GM21786 (cell line): ENCODE measurements at regions not wholly inside any gene's neighbourhood (a gene's known extent, or its start where the extent isn't known, plus 50 kb on each side); places are given as distances from the start of the nearest gene placed in this dataset.
"Not testable (repeated sequence)": the region's sequence is repeated elsewhere in the genome, so short reads cannot be mapped to it uniquely, and the experiment has no call there.

Source experiments
- ATAC-seq: cut with Tn5 transposase; IDR thresholded peaks from one replicate; pipeline ENCODE4 v1.9.1; 2021; ENCODE audit not compliant: unreplicated experiment

DNA sequence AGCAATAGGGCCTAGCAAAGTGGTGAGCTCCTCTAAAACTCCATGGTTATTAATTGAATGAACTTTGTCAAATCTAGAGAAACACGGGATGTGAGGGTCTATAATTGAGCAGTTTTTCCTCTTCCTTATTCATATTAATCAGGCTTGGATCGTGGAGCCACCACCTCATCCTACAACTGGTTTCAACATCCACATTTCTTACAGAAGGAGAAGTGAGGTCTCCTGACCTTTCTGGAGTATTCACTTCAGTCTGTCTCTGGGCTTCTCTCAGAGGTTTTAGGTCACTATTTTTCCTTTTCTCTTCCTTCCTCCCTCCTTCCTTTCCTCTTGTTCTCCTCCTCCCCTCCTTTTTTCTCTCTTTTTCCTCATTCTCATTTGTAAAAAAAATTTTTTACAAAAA is 177.3 kb upstream of the ACTBL2 start:
- ATAC-seq: no peak

DNA sequence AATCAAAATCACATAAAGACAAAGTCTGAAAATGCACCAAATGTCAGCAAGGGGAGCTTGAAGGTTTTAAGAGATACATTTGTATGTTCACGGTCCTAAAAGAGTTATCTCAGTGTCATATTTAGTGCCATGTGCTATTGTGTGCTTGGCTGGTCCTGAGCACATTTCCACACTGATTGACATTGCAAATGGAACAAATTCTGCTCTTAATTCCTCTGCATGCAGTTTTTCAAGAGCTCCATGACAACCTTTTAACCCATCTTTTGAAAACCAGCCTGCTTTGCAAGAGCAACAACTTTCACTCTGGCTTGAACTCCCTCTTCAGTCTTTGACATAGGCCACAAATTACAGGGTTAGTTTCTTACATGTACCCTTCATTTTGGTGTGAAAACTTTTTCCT is 175.4 kb upstream of the ACTBL2 start:
- no peak for ATAC-seq

DNA sequence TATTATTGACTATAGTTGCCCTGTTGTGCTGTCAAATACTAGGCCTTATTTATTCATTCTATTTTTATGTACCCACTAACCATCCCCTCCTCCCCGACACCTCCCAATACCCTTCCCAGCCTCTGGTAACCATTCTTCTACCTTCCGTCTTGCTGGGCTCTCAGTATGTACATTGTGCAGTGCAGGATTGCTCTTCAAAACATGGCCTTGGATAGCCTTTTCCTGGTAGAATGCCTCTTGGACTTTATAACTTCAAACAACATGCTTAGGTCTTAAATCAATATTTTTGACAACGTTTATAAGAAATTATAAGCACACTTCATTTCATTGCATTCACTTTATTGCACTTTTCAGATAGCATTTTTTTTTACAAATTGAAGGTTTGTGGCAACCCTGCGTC is 172.6 kb upstream of the ACTBL2 start:
- ATAC-seq: no peak

DNA sequence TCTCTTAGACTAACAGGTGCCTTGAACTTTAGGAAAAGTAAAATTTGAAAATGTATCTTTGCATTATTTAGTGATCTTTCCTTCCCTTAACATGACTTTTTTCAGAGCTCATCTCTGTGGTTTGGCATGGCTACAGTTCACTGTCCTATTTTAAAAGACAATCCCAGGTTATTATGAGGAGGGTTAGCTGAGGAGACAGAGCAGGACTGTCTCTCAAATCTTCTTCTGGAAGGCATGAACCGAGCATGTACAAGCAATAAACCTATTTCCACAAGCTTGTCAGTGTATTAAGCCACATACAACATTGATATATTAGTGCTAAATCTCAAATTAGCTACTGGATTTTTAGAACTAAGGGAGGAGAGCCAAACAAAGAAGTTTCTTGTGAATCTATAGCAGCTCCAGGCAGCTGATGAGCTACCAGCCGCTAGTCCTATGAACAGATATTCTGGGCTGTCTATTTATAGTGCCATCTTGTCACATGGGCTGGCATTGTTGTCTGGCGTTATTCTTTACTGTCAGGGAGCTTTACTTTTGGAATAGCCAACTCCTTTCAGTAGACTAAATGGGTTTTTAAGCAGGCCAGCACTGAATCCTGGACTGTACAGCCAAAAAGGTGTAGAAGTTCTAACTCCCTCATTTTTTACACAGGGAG is 171.2 kb upstream of the ACTBL2 start:
- no peak for ATAC-seq

DNA sequence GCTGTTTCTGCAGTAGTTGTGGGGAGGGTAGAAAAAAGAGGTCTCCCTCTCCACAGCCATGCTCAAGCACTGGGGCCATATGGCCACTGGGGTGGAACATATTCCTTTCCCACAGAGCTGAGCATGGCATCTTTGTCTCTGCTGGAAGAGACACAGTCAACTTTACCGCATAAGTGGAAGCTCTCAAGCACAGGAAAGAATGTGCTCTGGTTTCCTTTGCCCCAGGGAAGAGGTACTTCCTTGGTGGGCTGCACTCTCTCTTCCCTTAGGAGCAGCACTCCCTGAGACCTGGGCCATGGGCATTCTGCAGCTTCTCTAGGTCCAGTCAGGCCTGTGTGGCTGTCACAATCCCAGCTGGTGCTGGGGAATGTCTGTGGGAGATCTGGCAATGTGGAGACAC is 168.5 kb upstream of the ACTBL2 start:
- no peak for ATAC-seq

DNA sequence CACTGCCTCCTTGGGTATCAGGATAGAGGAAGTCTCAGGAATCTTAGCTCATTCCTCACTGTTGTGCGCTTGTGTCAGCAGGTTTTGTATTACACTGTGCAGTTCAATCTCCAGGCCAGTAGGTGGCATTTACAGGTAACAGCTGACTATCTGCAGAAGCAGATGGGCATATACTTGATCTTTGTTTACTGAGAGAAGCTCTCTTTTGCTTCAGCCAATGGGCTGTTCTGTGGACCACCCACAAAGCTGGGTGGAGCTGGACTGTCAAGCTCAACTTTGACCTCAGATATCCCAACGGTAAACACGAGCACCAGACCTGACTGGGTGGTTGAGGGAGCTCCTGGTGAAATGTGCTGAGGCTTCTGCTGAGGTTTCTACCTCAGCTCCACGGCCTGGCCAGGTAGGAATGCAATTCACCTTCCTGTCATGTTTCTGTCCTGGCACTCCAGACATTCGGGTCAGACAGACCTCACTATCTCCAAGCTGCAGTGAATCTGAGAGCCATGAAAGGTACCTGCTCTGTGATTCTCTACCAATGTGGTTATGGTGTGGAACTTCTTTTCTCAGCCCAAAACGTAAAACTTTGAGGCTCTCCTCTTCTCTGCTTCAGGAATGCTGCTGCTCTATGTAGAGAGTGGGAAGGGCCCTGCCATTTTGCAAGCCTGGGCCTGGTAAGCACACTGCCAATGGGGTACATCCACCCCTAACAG is 167.9 kb upstream of the ACTBL2 start:
- peak; percentile 91 for ATAC-seq

DNA sequence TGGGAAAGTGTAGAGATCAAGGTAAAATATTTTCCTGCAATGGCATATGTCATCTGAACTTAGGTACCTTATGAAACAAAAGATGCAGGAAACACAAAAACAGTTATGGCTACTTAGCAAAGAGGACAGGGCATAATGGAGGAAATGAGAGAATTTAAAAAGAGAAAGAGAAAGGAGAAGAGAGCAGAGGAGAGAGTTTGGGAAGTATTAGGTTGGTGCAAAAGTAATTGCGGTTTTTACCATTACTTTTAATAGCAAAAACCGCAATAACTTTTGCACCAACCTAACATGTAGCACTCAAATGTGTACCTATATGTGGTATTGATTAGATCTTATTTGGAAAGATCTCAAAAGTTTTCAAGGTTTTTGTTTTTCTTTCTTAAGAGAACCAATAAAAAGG is 160.1 kb upstream of the ACTBL2 start:
- ATAC-seq: no peak

DNA sequence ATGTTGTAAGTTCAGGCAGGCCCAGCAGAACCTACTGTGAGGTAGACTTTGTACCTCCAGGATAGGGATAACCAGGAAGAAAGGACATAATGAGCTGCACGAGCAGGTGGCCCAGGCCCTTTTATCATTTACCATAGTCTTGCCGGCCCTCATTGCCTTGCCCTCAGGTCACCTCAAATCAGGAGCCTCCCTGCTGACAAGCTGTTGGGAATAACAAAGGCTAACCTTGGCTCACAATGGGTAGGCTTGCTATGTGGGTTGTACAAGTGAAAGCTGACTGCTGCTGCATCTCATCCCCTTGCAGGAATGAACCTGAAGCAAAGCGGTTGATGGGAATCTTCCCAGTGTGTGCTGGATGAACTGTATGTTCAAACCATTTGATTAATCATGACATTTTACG is 159.5 kb upstream of the ACTBL2 start:
- ATAC-seq: no peak

DNA sequence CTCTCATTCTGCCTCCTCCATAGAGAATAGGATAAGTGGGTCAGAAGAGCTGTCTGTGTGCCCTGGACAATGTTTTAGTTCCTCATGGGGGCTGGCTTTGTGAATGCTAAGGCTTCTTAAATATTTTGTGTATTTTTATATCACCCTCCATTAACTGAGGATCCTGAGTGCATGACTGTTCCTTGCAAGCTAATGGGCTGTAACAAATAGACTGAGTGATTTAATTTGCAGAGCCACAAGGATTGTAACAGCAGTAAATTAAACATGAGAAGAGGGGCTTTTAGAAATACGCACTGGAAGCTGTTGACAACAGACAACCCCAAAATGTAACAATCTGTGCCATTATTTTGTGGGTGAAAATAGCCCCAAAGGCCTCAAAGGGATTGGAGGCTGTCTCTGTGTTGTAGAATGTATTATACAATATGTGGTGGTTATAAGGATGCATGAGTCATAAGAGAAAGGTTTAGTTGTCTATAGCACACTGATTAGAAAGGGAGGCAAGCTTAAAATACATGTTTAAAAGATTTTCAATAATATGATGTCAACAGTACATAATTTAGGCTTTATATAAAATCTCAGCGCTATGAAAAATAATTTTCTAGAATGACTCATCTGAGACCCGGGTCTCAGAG is 152.7 kb upstream of the ACTBL2 start:
- ATAC-seq: no peak

DNA sequence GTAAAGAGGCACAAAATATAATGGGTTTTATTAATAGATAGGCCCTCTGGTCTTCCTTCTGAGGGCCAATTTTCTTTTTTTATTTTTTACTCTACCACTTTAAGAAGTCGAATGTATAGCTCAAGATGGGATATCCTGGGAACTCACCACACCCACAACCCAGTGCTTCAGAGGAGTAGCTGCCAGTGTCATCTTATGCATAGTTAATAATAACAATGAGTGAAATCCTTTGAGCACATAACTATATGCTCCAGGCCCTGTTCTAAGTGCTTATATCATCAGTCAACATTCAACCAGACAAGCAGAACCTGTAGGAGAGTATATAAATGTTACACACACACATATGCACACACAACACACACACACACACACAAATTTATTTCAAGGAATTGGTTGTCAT is 150.3 kb upstream of the ACTBL2 start:
- no peak for ATAC-seq

DNA sequence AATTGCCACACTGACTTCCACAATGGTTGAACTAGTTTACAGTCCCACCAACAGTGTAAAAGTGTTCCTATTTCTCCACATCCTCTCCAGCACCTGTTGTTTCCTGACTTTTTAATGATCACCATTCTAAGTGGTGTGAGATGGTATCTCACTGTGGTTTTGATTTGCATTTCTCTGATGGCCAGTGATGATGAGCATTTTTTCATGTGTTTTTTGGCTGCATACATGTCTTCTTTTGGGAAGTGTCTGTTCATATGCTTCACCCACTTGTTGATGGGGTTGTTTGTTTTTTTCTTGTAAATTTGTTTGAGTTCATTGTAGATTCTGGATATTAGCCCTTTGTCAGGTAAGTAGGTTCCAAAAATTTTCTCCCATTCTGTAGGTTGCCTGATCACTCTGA is 148.5 kb upstream of the ACTBL2 start:
- not testable (repeated sequence) for ATAC-seq

DNA sequence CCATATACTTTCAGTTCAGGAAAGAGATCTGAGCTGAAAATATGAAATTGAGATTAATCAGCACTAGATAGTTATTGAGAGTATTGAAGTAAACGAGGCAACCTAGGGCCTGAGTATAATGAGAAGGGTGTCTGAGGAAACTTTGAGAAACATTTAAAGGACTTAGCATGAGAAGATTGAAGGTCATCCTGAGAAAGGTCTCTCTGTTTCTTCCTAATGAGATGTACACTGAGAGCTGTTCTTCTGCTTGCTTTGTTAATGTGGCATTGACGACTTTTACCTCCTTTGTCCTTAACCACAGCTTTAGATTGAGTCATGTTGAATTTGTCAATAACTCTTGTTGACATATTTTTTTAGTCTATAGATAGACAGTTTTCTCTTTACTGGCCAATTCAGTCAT is 145.1 kb upstream of the ACTBL2 start:
- no peak for ATAC-seq

DNA sequence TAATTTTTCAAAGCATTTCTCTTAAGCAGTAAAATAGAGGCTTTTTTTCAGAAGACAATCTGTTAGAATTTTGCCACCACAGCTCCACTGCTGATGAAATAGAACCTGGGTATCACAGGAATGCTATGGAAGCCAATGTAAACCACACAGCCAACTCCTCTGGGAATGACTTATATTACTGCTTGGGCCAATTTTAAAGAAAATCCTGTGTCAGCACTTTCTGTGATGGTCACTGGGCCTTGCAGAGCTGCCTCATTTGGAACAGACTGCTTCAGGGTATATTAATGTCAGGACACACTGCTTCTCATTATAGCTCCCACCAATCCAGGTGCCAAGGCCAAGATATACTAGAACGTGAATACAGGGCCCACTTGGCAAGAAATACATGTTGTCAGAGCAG is 144.1 kb upstream of the ACTBL2 start:
- no peak for ATAC-seq

DNA sequence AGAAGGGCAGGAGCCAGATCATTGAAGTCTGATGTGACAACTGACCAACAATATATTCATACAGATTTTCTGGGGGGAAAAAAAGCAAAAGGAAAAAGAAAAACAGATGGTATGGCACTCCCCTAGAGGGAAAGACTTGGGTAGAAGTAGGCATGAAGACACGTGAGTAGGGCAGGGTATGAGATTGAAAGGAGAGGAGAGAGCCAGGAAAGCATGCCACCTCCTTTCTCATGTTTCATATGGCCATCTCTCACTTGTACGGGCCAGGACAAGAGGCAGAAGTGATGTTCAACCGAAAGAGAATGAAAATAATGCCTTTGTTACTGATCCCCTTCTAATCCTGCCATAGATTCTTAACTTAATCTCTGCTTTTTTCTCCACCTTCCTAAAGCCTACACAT is 139.0 kb upstream of the ACTBL2 start:
- ATAC-seq: no peak

DNA sequence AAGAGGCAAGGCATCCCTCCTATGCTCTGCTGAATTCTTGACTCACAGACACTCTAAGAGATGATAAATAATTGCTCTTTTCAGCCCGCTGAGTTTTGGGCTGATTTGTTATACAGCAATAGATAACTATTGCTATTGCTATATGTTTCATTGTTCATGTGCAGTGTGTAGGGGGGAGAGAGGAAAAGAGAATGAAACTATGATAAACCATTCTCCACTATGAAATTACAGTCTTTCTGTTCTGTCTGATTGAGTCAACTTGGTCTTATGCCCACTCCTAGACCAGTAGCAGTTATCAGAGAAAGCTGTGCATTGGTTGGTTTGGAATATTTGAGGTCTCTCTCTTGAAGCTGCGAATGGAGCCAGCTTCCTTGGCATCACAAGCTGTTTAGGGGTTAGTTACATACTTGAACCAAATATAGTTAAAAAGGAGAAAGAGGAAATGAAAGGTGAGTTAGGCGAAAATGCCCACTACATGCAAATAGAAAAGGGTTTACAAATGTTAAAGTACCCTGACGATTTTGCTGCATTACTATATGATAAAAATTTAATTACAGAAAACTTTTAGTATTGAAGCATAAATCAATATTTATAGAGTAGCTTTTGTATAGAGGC is 136.3 kb upstream of the ACTBL2 start:
- ATAC-seq: no peak

DNA sequence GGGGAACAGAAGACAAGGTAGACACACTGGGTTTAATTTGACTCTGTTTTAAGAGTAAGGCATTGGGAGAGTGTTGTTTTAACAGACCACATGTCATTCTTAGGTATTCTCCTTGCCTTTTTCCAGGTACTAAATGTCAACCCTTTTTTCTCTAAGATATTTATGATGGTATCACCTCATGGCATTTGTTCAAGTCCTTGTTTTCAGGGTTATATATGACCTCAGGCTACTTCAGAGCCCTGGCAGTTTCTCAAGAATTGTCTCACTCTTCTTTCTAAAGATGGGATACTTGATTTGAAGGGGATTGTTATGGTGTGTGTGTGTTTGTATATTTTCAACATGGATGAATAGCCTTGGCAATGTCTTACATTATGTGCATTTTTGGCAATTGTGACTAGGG is 131.1 kb upstream of the ACTBL2 start:
- ATAC-seq: no peak

DNA sequence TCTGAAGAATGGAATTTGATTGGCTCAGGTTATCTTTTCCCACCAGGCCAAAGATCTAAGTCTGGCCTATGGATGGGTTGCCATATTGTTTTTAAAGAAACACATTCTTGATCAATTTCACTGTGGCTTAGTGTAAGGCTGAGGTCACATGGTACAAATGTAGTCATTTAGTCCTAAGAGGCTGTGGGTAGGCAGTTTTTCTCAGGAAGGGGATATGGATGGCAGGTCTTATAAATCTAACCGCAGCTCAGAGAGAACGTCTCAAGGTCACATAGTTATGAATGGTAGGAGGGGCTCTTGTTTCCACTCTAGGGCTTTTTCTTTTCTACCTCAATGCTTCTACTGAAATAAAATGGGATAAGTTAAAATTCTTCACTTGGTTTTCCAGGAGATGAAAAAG is 128.6 kb upstream of the ACTBL2 start:
- no peak for ATAC-seq

DNA sequence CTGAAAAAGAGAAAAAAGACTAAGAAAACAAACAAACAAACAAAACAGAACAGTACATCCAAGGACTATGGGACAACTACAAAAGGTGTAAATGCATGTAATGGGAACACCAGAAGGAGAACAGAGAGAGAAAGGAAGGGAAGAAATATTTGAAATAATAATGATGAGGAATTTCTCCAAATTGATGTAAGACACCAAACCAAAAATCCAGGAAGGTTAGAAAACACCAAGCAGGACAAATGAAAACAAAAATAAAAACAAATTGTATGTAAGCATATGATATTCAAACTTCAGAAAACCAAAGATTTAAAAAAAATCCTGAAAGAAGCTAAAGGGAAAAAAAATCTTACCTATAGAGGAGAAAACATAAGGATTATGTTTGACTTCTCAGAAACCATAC is 125.9 kb upstream of the ACTBL2 start:
- ATAC-seq: no peak

DNA sequence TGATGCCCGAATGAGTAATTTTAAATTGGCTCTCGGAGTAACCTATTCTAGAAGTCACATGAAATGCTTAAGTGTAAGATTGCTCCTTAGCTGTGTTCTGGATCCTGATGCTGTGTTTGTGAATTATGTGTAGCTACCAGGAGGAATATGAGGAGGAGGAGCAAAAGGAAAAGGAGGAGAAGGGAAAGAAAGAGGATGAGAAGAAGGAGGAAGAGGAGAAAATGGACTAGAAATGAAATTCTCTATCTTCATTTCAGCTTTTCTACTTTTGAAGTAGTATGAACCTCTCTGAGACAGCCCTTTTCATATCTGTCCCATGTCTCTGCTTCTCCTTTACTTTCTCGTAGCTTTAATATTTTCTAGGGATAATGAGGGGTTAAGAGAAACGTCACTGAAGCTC is 119.4 kb upstream of the ACTBL2 start:
- no peak for ATAC-seq

DNA sequence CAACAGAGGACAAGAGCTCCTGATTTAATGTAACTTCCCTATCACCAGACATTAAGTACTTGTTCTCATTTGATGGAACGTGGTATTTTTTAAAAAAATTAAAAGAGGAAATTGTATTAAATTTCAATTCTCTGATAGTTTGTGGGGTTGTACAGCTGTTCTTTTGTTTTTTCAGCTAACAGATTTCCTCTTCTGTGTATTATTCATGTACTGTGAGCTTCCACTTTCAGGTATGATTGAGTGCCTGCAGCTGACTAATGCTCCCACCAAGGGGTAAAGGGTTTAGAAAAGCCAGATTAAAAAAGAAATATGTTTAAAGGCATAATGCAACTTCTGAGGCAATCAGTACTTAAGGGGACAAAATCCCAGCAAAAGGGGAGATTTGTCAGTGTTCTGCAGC is 117.7 kb upstream of the ACTBL2 start:
- ATAC-seq: no peak

DNA sequence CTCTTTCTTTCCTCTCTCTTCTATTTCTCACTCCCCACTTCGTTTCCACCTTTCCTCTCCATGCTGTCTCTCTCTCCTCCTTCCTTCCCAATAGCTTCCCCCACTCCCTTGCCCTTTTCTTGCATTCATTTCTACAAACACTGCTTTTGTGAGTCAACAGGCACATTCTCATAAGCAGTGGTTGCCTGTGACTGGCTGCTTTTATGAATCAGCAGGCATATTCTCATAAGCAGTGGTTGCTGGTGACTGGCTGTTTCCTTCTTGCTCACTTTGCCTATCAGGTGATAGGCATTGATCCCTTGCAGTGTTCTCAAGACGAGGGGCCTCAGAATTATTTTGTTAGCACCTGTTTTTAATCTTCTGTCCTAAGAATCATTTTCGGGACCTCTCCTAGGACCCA is 116.1 kb upstream of the ACTBL2 start:
- ATAC-seq: peak; percentile 40

DNA sequence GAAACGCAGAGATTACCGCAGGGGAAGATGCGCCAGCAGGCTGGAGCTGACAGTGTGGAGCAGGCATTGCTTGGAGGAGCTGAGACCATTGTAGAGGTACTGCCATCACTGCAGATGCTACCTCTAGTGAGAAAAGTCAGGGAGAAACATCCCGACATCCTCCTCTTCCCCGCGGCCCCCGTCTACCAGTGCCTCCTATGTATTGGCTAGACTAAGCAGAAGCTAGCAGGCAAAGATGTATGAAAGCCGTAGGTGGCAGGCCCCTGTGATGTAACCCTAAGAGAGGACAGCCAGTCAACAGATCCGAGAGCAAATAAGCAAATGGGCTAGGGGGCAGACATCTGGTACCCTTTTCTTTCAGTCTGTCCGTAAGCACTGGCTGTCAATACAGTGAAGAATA is 115.5 kb upstream of the ACTBL2 start:
- ATAC-seq: no peak
